T-helper 9 cell (primary cell): ENCODE measurements at regions not wholly inside any gene's neighbourhood (a gene's known extent, or its start where the extent isn't known, plus 50 kb on each side); places are given as distances from the start of the nearest gene placed in this dataset.

Experiments used
- DNase-seq: peaks from one replicate; pipeline ENCODE4 v3.0.0-alpha.2; 2020

DNA sequence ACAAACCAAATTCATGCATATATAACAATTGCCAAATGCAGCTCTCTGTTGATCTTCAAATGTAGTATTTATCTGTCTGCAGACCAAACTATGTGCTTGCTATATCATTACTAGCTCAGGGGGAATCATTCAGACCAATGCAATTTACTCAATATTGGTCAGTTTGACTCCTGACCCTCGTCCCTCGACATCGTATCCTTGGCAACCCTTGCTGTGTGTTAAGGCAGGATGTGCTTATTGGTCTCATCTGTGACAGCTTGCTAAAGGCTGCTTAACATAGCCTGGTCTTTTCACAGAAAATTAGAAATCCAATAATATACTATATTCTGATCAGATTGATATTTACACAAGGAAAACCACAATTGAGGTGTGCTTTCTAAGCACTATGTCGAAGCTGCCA is 747.1 kb downstream of the GALR1 start:
- no peak for DNase-seq

DNA sequence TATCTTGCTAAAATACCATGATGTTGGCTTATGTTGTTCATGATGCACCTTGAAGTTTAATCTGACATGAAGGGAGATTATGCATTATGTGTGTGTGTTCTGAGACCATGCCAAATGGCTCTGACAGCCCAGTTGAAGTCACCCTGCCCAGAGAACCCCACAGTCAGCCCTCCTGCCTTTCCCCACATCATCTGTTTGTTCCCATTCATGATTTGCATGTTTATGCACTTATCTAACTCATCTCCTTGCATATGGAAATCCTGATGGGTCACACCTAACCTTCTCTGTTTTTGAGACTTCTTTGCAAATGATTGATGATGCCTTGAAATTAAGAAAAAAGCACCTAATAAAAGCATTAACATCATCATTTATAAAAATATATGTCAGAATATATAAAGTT is 752.2 kb downstream of the GALR1 start:
- DNase-seq = no peak

DNA sequence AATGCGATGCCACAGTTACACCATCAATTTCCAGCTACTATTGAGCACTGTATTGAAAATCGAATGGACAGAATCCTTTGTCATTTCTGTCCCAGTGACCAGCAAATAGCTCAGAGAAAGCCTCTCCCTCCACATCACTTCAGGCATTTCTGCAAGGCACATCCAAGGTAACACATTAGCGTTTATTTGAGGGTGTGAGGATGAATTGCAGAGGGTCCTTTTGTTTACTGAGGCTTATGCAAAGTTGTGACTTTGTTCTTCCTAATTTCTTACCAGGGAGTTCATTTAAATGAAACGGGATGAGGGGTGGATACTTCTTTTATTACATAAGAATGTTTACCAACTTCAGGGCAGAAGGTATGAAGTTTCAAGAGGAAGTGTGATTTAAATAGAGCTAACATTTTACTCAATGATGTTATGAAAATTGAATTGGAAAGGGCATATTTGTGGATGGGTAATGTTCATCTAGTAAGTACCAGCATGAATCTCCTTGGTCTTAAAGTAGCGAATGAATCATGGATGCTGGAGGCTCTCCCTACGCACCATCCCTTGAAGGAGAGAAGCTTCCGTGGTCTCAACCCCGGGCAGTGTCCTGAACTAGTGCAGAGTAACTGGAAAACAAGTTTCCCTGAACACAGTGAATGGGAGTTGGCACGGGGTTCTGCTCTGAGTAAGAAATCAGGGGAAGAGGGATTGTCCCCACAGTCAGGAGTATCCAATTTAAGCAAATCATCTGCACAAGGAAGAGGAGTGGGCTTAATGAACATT is 756.5 kb downstream of the GALR1 start:
- DNase-seq = no peak

DNA sequence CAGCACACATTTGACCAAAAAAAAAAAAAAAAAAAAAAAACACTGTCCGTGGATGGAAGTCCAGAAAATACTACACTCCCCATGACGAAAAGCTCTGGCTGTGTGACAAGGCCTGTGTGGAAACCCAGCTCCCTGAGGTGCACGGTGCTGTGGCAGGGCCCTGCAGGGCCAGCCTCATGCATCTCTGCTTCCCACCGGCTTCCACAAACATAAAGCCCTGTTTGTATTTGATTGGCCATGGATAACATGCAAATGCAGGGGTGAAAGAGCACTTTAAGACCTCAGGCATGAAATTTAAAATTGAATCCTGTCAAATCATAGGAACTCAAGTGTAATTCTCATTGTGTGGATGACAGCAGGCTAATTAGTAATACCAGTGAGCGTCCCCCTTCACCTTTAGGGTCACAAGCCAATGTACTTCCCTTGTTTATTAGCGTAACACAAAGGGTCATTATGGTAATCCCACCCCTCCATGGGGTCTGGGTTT is 757.2 kb downstream of the GALR1 start:
- DNase-seq = no peak

DNA sequence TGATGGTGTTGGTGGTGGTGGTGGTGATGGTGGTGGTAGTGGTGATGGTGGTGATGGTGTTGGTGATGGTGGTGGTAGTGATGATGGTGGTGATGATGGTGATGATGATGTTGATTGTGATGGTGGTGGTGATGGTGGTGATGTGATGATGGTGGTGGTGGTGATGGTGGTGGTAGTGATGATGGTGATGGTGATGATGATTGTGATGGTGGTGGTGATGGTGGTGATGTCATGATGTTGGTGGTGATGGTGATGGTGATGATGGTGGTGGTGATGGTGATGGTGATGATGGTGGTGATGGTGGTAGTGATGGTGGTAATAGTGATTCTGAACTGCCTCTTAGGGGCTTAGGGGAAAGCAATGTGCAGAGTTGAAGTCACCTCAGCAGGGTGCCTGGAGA is 760.7 kb downstream of the GALR1 start:
- no peak for DNase-seq

DNA sequence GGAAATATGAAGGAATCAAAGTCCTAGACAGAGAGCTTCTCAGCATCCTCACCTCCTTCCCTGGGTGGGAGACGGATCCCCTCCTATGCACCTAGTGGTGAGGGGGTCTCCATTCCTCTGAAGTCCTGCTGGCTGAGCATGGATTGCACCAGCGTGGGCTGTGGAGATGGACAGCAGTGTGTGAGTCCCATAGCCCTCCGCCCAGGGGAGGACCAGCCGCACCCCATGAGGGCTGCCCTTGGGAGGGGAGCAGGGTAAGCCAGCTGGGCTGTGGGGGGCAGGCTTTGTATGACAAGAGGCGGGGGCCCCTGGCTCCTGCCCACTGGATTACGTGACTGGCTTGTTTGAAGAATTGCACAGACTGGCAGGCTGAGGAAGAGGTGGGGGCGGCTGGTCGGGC is 768.2 kb downstream of the GALR1 start:
- no peak for DNase-seq

DNA sequence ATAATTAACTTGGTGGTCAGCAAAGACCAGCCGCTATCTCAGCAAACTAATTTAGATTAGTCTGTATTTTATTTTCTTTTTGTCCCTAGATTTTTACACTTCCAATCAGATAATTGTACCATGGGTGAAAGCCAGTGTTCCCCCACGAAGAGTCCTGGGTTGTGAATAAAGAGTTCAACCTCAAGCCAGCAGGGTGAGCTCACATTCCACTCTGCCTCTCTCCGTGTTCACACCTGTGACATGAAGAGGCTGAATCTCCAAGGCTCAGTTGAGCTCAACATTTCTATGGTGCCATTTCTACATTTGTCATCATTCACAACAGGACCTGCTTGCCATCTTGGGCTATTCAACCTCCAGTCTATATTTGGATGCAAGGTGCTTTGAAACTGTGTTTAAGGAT is 771.5 kb downstream of the GALR1 start:
- no peak for DNase-seq

- no peak for DNase-seq
These were observed 781.9 kb downstream of the GALR1 start for GRCh38 chr18:78031589-78031988.

DNA sequence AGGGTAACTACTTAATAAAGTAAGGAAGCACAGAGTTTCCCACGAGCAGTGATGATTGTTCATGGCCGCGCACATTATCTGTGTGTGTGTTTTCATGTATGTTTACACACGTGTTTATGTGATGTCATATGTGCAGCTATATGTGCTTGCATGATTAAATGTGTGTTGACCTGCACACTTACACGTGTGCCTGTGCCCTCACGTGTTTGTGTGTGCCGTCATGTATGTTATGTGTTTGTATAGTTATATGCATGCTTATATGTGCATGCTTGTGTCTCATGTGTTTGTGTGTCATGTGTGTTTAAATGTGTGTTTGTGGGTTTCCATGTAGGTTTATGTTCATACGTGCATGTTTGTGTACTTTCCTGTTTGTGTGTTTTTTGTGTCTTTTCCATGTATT is 782.3 kb downstream of the GALR1 start:
- no peak for DNase-seq

GRCh38 chr18:78032574-78032973 is 782.9 kb downstream of the GALR1 start:
- DNase-seq = no peak

- DNase-seq = no peak
These were observed 785.1 kb downstream of the GALR1 start for GRCh38 chr18:78034755-78035154.

DNA sequence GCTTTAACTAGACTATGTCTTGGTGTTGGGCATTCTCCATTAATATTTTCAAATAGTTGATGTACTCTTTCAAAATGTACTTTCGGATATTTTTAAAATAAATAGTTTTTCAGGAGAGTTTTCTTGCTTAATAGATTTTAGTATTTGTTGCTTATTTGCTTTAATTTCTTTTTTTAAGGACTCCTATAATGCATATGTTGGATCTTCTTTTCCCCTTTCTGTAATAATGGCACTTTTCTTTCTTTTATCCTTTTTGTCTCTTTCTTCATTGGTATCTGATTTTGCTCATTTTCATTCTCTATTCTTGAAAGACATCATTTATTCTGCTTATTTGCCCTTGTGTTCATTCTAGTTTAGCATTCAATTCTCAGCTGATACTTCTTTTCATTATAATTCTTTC is 791.6 kb downstream of the GALR1 start:
- no peak for DNase-seq

DNA sequence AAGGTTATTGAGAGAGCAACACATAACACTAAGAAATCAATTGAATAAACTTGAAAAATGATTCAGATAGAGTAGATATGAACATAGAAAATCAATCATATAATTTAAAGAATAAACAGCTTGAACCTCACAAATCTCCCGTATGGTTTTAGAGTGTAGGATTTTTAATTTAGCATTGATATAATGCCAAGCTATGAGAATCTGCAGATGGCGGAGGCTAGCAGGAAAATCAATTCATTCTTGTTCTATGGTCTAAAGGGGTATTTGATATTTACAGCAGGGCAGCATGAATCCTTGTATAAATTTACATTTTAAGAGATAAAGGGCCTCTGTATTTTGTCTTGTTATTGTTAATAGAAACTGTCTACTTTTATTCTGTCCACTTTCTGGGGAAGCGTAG is 797.0 kb downstream of the GALR1 start:
- DNase-seq = no peak

DNA sequence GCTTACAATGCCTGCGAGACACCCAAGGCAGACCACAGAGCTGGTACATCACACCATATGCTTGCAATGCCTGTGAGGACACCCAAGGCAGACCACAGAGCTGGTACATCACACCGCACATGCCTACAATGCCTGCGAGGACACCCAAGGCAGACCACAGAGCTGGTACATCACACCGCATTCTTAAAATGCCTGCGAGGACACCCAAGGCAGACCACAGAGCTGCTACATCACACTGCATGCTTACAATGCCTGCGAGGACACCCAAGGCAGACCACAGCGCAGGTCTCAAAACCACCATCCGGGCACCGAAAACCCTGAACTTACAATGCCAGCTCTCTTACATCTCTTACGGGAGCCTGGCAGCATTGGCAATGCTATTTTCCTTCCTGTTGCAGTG is 799.6 kb downstream of the GALR1 start:
- no peak for DNase-seq

GRCh38 chr18:78054801-78055200 is 805.2 kb downstream of the GALR1 start:
- DNase-seq = no peak

- DNase-seq = no peak
These were observed 806.4 kb downstream of the GALR1 start for GRCh38 chr18:78056011-78056410.

DNA sequence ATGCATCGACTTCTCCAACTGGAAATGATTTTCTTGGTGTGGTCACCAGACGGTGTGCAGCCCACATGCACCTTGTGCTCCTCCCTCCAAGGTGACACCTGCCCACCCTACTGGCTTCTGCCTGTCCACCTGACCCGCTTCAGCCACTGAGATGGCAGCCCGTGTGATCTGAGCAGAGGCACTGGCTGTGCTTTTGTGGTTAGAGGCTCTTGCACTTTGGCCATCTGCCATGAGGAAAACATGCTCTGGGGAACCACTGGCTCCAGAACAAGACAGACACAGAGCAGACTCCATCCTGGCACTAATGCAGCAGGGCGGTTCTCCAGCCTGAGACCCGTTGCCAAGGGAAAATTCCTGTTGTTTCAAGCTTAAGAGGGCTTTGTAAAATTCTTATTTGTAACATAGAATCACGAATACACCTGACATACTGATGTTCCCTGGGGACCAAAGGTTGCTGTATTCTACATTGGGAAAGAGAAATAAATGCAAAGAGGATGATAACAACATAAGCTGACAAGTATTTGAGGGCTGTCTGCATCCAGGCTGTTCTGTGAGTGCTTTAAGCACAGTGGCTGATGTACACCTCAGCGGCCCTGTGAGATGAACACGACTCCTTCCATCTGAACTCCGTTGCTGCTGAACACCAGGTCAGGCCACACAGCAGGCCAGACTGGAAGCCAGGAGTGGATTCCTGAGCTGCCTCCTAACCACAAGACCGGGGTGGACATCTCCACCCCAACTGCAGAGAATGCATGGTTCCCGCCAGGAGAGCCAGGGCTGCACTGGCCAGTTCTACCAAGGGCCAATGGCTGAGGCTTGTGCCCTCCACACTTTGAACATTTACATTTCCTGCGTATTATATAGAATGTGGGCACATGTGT is 820.4 kb downstream of the GALR1 start:
- DNase-seq = no peak

- DNase-seq = no peak
These were observed 821.6 kb downstream of the GALR1 start for GRCh38 chr18:78071166-78071710.

DNA sequence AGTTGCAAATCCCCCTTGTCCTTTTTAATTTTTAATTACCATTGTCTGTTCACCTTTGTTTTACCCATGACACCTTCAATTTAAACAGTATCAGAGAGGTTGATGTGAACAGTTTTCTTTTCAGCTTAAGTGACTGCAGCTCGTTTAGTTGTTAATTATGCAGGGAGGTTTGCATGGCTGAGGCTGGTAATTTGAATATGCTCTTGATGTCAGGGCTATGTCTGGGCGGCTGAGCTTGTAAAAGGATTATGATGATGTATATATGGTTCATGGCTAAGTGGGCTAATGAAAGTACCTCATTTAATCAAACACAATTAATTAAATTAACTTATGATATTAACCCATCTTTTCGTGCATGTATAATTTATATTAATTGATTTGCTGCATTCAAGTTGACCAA is 822.1 kb downstream of the GALR1 start:
- DNase-seq = no peak

GRCh38 chr18:78072375-78072774 is 822.7 kb downstream of the GALR1 start:
- DNase-seq = no peak

GRCh38 chr18:78073275-78073674 is 823.6 kb downstream of the GALR1 start:
- DNase-seq = no peak

DNA sequence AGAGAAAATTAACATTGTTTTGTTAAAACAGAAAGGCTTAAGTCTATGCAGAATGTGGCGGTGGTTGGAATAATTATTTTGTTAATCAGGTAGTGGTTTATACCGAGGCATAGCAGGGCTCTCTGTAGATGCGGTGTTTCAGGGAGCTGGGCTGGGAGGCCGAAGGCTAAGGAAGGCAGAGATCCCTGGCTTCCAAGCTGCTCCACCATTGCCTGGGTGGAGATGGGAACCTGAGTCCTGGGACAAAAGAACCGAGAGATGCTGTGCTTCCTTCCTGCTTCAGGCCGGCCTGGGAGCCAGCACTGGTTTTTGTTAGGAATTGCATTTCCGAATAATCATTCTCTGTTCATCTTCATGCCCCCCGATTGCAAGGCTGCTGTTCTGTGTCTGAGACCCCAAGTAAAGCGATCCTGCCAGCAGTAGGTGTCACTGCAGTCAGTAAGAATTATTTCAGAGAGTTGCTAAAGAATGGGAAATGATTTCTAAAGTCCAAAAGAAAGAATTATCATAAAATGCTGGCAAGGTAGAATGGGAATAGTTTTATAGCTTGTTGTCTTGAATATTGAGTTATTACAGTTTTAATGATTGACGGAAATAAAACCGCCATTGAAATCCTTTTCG is 824.9 kb downstream of the GALR1 start:
- no peak for DNase-seq

DNA sequence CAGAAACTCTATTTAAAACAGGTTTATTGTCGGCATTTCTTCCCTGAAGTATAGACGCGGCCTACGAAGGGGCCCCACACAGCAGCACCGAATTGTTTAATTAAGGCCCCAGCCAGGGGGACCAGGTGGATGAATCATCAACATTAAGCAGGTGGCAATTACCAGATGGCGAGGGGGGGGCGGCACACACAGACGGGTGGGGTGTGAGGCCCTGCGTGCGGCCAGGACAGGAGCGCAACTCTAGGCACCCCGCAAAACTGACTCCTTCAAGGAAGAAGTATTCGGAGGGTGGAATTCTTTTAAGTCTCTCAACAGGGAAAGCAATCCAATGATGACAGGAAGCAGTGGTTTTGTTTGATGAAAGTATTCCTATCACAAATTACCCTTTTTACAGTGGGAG is 830.4 kb downstream of the GALR1 start:
- no peak for DNase-seq
